HEK293 (cell line): ENCODE measurements at regions not wholly inside any gene's neighbourhood (a gene's known extent, or its start where the extent isn't known, plus 50 kb on each side); places are given as distances from the start of the nearest gene placed in this dataset.
"Not testable (repeated sequence)": the region's sequence is repeated elsewhere in the genome, so short reads cannot be mapped to it uniquely, and the experiment has no call there.

Experiments used
- REST ChIP-seq: fragments of 450-650 bp; formaldehyde crosslinking; IDR thresholded peaks from 2 replicates; pipeline ENCODE4 v1.5.1; 2016; ENCODE audit warnings: missing biosample characterization, missing genetic modification characterization
- TCF7L2 ChIP-seq: IDR thresholded peaks from 2 replicates; pipeline ENCODE4 v1.6.1; 2011; ENCODE audit warnings: low read depth, mild to moderate bottlenecking, inconsistent platforms, low read length, moderate library complexity, borderline replicate concordance
- TRIM28 ChIP-seq: IDR thresholded peaks from 2 replicates; pipeline ENCODE4 v1.6.1; 2011; ENCODE audit warnings: low read length, control low read depth, borderline replicate concordance
- YY1 ChIP-seq: fragments of 450-650 bp; formaldehyde crosslinking; IDR thresholded peaks from 2 replicates; pipeline ENCODE4 v1.5.1; 2018; ENCODE audit warnings: missing biosample characterization, missing genetic modification characterization
- ZNF350 ChIP-seq: fragments of 450-650 bp; formaldehyde crosslinking; IDR thresholded peaks from 2 replicates; pipeline ENCODE4 v1.5.0; 2017; ENCODE audit warnings: missing biosample characterization, mild to moderate bottlenecking, missing genetic modification characterization
- TF ChIP-seq, protein P1 (sequence below): fragments of 450-650 bp; formaldehyde crosslinking; IDR thresholded peaks from 2 replicates; pipeline ENCODE4 v1.5.1; 2016; ENCODE audit warnings: missing biosample characterization, missing genetic modification characterization

DNA sequence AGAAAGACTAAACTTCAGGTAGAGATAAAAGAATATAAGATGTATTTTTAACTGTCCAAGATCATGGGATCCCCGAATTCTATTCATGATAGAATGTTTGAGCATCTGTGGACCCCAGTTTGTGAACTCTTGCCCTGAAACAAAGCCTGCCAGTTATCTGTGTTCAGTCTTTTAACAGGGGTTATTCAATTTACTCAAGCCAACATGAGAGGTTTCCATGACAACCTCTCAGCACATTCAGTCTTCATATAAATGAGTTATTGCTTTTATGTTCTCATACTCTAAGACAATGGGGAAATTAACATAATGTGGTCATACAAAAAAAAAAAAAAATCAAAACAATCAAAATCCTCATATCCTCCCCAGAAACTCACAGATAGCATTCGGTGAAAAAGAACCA, 130.1 kb downstream of the NPIPA5 start:
- TF ChIP-seq ZNF350 (tag by site-specific recombination); YY1 (tag by site-specific recombination); REST (tag by site-specific recombination); TRIM28; TCF7L2: not testable (repeated sequence)
- TF ChIP-seq, protein P1, sequence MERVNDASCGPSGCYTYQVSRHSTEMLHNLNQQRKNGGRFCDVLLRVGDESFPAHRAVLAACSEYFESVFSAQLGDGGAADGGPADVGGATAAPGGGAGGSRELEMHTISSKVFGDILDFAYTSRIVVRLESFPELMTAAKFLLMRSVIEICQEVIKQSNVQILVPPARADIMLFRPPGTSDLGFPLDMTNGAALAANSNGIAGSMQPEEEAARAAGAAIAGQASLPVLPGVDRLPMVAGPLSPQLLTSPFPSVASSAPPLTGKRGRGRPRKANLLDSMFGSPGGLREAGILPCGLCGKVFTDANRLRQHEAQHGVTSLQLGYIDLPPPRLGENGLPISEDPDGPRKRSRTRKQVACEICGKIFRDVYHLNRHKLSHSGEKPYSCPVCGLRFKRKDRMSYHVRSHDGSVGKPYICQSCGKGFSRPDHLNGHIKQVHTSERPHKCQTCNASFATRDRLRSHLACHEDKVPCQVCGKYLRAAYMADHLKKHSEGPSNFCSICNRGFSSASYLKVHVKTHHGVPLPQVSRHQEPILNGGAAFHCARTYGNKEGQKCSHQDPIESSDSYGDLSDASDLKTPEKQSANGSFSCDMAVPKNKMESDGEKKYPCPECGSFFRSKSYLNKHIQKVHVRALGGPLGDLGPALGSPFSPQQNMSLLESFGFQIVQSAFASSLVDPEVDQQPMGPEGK (tag by site-specific recombination) = not testable (repeated sequence)
